Body of pancreas (tissue), 4 donors: ENCODE measurements at regions not wholly inside any gene's neighbourhood (a gene's known extent, or its start where the extent isn't known, plus 50 kb on each side); places are given as distances from the start of the nearest gene placed in this dataset.

Experiments used
- ATAC-seq: fragments of 150-250 bp; one replicate; pipeline ENCODE4 v1.9.1; 2016
- DNase-seq, 4 donors: peaks; one replicate each; pipeline ENCODE4 v3.0.0-alpha.2; 2019
- H3K27ac ChIP-seq, 4 donors: fragments of 200-600 bp; sonication (generic); 1 replicate in 3 of 4; 2 replicates in 1 of 4; pipeline versions ENCODE4 v1.5.1 to v1.6.1; 2016 to 2019; ENCODE audit warnings: mild to moderate bottlenecking in 1 of 4, mixed read lengths in 1 of 4, moderate library complexity in 1 of 4
- H3K27me3 ChIP-seq, 2 donors: fragments of 200-600 bp; sonication (generic); one replicate each; pipeline ENCODE4 v1.6.0; 2016; ENCODE audit warnings: mild to moderate bottlenecking in 1 of 2
- H3K36me3 ChIP-seq, 2 donors: fragments of 200-600 bp; sonication (generic); replicated peaks in 1 of 2; 2 replicates each; pipeline ENCODE4 v1.5.1; 2016; ENCODE audit warnings: low read depth in 2 of 2; ENCODE audit not compliant: insufficient read depth in 1 of 2
- H3K4me1 ChIP-seq: fragments of 200-600 bp; sonication (generic); one replicate; pipeline ENCODE4 v1.6.0; 2016
- H3K4me3 ChIP-seq, 2 donors: fragments of 200-600 bp; sonication (generic); 1 replicate in 1 of 2; 2 replicates in 1 of 2; pipeline ENCODE4 v1.5.1; 2016 to 2019
- H3K9me3 ChIP-seq, 3 donors: fragments of 200-600 bp; sonication (generic); 1 replicate in 2 of 3; 2 replicates in 1 of 3; pipeline ENCODE4 v1.5.1; 2016
- POLR2A ChIP-seq, 3 donors: fragments of 450-650 bp; IDR thresholded peaks; one replicate each; pipeline ENCODE4 v1.6.1; 2016; ENCODE audit warnings: antibody characterized with exemption in 3 of 3, mild to moderate bottlenecking in 2 of 3
- WGBS, 2 donors: methylation state at CpG; one replicate each; pipeline ENCODE4 v1.1.5; 2017; 5-methylcytosine and 5-hydroxymethylcytosine counted together
- intact Hi-C: fragments of 100-400 bp; cut with DNase I; formaldehyde crosslinking; loops from one replicate; pipeline ENCODE4 v1.15.1; 2023
- TF ChIP-seq, protein P1 (sequence below), 7 experiments: fragments of 450-650 bp in 4 of 7; fragments of 200-600 bp in 3 of 7; sonication (generic) in 3 of 7; IDR thresholded peaks; one replicate each; pipeline ENCODE4 v1.5.1; 2016 to 2019; ENCODE audit warnings: antibody characterized with exemption in 7 of 7

GRCh38 chr4:132823419-132823818 lies 325.7 kb upstream of the PCDH10 start:
- 34 to 41% methylated on average over 1 of the region's 1 CpG for WGBS, 2 donors

DNA sequence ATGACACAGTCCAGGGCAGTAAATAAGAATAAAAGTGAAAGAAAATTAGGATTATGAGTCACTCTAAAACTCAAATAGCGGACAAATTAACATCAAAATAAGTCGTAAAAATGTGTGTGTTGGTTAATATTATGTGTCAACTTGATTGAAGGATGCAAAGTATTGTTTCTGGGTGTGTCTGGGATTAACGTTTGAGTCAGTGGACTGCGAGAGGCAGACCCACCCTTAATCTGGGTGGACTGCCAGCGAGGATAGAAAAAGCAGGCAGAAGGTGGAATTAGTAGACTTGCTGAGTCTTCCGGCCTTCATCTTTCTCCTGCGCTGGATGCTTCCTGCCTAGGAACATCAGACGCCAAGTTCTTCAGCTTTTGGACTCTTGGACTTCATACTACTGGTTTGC lies 324.3 kb upstream of the PCDH10 start:
- H3K4me1 ChIP-seq = no peaks in the 10 kb centered on the region
- no peaks in the 10 kb centered on the region for H3K9me3 ChIP-seq
- WGBS, 2 donors = 71 to 77% methylated on average over 8 of the region's 8 CpGs
- intact Hi-C loops = no loop called here
- DNase-seq (no peak), ATAC-seq (no peak)
- no peaks in the 10 kb centered on the region for H3K36me3 ChIP-seq
- no peaks in the 10 kb centered on the region for H3K27me3 ChIP-seq
- no peak for TF ChIP-seq POLR2A (IDR thresholded peaks at IDR 0.05)
- TF ChIP-seq, protein P1, sequence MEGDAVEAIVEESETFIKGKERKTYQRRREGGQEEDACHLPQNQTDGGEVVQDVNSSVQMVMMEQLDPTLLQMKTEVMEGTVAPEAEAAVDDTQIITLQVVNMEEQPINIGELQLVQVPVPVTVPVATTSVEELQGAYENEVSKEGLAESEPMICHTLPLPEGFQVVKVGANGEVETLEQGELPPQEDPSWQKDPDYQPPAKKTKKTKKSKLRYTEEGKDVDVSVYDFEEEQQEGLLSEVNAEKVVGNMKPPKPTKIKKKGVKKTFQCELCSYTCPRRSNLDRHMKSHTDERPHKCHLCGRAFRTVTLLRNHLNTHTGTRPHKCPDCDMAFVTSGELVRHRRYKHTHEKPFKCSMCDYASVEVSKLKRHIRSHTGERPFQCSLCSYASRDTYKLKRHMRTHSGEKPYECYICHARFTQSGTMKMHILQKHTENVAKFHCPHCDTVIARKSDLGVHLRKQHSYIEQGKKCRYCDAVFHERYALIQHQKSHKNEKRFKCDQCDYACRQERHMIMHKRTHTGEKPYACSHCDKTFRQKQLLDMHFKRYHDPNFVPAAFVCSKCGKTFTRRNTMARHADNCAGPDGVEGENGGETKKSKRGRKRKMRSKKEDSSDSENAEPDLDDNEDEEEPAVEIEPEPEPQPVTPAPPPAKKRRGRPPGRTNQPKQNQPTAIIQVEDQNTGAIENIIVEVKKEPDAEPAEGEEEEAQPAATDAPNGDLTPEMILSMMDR (IDR thresholded peaks at IDR 0.05) = no peak
- no peak overlapping the region for H3K27ac ChIP-seq
- no peak overlapping the region for H3K4me3 ChIP-seq

More at GRCh38 chr4:132823419-132823818, 325.7 kb upstream of the PCDH10 start:
- H3K36me3 ChIP-seq = no peaks in the 10 kb centered on the region
- H3K27ac ChIP-seq = no peak overlapping the region
- H3K4me3 ChIP-seq = no peak overlapping the region
- intact Hi-C loops = no loop called here
- no peaks in the 10 kb centered on the region for H3K27me3 ChIP-seq
- ATAC-seq = no peak
- TF ChIP-seq, protein P1 (IDR thresholded peaks at IDR 0.05) = no peak
- TF ChIP-seq POLR2A (IDR thresholded peaks at IDR 0.05) = no peak
- DNase-seq = no peak
- H3K9me3 ChIP-seq = no peaks in the 10 kb centered on the region
- no peaks in the 10 kb centered on the region for H3K4me1 ChIP-seq

DNA sequence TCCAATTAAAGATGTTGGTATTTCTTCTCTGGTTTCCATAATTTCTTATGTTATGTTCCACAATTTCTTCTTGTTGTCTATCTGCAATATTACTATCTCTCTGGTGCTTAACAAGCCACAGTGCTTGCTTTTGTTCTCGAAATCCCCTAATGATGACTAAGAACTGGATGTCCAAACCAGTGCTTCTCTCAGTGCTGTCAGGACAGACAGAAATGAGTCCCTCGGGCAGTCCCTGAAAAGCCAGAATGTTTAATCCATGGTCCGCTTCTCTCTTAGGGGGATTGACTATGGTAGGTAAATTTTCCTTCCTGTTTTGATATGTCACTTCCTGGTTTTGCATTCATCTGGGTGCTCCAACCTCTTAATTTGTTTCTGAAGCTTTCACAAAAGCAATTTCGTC lies 321.6 kb upstream of the PCDH10 start:
- 35 to 36% methylated on average over 4 of the region's 4 CpGs for WGBS, 2 donors
- no peaks in the 10 kb centered on the region for H3K9me3 ChIP-seq
- no peak for ATAC-seq
- no peaks in the 10 kb centered on the region for H3K36me3 ChIP-seq
- H3K27me3 ChIP-seq = no peaks in the 10 kb centered on the region
- H3K27ac ChIP-seq = no peak overlapping the region
- TF ChIP-seq, protein P1 (IDR thresholded peaks at IDR 0.05) = no peak
- TF ChIP-seq POLR2A (IDR thresholded peaks at IDR 0.05) = no peak
- H3K4me3 ChIP-seq = no peak overlapping the region
- no peak for DNase-seq
- H3K4me1 ChIP-seq = no peaks in the 10 kb centered on the region
- intact Hi-C loops = no loop called here

DNA sequence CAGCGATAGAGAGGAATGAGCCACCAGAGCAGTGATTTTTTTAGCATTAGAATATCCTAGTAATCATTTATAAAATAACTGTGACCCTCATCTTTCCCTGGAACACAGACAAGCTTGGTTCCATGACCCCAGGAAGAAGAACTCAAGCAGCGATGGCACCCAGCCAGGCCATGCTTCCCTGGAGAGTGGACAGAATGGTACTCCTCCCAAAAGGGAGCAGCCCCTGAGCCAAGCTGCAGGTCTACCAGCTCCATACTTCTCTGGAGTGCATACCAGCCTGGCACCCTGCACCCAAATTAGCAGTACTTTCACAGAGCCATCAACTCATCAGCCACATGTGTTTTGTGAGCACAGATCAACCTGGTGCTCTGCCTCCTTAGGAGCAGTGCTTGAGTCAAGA lies 310.9 kb upstream of the PCDH10 start:
- no peak for TF ChIP-seq POLR2A (IDR thresholded peaks at IDR 0.05)
- TF ChIP-seq, protein P1 (IDR thresholded peaks at IDR 0.05) = no peak
- intact Hi-C loops = no loop called here
- 83 to 85% methylated on average over 2 of the region's 2 CpGs for WGBS, 2 donors

DNA sequence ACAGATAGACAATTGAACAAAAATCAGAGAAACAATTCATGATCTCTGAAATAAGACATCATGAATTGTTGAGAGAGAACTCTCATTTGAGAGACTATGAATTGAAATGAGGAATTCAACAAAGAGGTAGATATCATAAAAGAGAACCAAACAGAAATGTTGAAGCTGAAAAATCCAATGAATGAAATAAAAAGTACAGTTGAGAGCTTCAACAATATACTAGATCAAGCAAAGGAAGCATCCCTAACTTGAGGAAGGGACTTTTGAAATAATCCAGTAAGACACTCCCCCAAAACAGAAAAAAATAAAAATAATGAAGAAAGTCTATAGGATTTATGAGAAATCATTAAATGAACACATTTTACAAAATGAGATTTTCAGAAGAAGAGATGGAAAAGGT lies 310.0 kb upstream of the PCDH10 start:
- Histone ChIP-seq H3K36me3 (no peaks in the 10 kb centered on the region), H3K27me3 (no peaks in the 10 kb centered on the region), H3K4me3 (no peak overlapping the region), H3K27ac (no peak overlapping the region), H3K4me1 (no peaks in the 10 kb centered on the region), H3K9me3 (peaks cover 0 to 14% (median 0%) of the 10 kb centered on the region in 3 donors)
- no peak for TF ChIP-seq POLR2A (IDR thresholded peaks at IDR 0.05)
- TF ChIP-seq, protein P1 (IDR thresholded peaks at IDR 0.05) = no peak
- no peak for ATAC-seq
- DNase-seq = no peak
- intact Hi-C loops = no loop called here

More for the DNA sequence above, 310.9 kb upstream of the PCDH10 start:
- Histone ChIP-seq H3K4me3 (no peak overlapping the region), H3K36me3 (no peaks in the 10 kb centered on the region), H3K27ac (no peak overlapping the region), H3K9me3 (peaks cover 0 to 14% (median 0%) of the 10 kb centered on the region in 3 donors), H3K27me3 (no peaks in the 10 kb centered on the region), H3K4me1 (no peaks in the 10 kb centered on the region)
- ATAC-seq = no peak
- DNase-seq = no peak
